HL-60 (cell line): ENCODE measurements at regions not wholly inside any gene's neighbourhood (a gene's known extent, or its start where the extent isn't known, plus 50 kb on each side); places are given as distances from the start of the nearest gene placed in this dataset.

ENCODE experiments used
- DNase-seq, 2 experiments: peaks; one replicate each; pipeline ENCODE4 v3.0.0-alpha.2; 2010 to 2020; ENCODE audit warnings: low read depth in 1 of 2, low spot score in 1 of 2
- H3K27ac ChIP-seq: fragments of 250-450 bp; sonication (Bioruptor Pico); replicated peaks from 2 replicates; pipeline ENCODE4 v1.5.1; 2020; ENCODE audit warnings: mild to moderate bottlenecking, moderate library complexity
- H3K27me3 ChIP-seq: fragments of 250-450 bp; sonication (Bioruptor Pico); 2 replicates; pipeline ENCODE4 v1.5.1; 2021; ENCODE audit warnings: mild to moderate bottlenecking, moderate library complexity; ENCODE audit not compliant: insufficient read depth, poor library complexity, severe bottlenecking
- H3K4me3 ChIP-seq: replicated peaks from 2 replicates; pipeline ENCODE4 v1.5.1; 2011; ENCODE audit warnings: mild to moderate bottlenecking, control low read depth, low read length; ENCODE audit not compliant: insufficient read depth
- GABPA ChIP-seq: IDR thresholded peaks from 2 replicates; pipeline ENCODE4 v1.6.1; 2012; ENCODE audit warnings: low read depth
- POLR2AphosphoS5 ChIP-seq: IDR thresholded peaks from 2 replicates; pipeline ENCODE4 v1.6.1; 2012; ENCODE audit warnings: low read depth
- SPI1 ChIP-seq: IDR thresholded peaks from 2 replicates; pipeline ENCODE4 v1.6.1; 2012; ENCODE audit warnings: low read depth, mild to moderate bottlenecking, borderline replicate concordance
- TF ChIP-seq, protein P1 (sequence below): IDR thresholded peaks from 2 replicates; pipeline ENCODE4 v1.6.1; 2012; ENCODE audit warnings: low read depth; ENCODE audit not compliant: insufficient replicate concordance
- TF ChIP-seq, protein P2 (sequence below): IDR thresholded peaks from one replicate; pipeline ENCODE4 v1.5.1; 2011; ENCODE audit warnings: low read length, control low read depth, inconsistent platforms; ENCODE audit not compliant: insufficient read depth

DNA sequence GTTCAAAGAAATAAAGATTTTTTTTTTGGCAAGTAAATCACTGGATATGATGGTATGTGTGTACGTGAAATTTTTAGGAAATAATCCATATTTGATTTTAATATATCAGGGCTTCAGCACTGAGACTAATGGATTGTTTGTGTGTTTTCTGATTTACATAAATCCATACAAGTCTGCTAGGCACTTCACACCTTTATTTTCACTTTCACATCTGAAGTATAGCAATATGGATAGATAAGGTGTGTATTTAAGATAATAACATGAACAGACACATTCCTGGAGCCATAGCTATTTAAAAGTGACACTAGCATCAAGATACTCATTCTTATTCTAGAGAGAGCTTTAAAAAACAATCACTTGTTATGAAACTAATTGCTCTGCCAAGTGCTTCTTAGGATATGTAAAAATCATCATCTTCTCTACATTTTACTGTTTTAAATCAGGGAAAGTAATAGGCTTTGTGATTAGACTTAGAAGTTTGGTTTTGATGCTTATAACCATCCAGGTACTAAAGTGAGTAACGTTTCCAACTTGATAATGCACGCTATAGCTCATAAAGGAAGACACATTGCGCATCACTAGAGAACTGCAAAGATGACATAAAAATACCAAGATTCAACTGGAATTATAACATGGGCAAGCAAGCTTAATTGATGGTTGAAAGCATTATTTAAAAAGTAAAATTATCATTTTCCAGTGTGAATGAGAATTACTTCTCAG, 208.9 kb downstream of the ZEB2 start:
- no peak overlapping the region for H3K4me3 ChIP-seq
- no peaks in the 10 kb centered on the region for H3K27me3 ChIP-seq
- no peak for DNase-seq
- TF ChIP-seq, protein P1, sequence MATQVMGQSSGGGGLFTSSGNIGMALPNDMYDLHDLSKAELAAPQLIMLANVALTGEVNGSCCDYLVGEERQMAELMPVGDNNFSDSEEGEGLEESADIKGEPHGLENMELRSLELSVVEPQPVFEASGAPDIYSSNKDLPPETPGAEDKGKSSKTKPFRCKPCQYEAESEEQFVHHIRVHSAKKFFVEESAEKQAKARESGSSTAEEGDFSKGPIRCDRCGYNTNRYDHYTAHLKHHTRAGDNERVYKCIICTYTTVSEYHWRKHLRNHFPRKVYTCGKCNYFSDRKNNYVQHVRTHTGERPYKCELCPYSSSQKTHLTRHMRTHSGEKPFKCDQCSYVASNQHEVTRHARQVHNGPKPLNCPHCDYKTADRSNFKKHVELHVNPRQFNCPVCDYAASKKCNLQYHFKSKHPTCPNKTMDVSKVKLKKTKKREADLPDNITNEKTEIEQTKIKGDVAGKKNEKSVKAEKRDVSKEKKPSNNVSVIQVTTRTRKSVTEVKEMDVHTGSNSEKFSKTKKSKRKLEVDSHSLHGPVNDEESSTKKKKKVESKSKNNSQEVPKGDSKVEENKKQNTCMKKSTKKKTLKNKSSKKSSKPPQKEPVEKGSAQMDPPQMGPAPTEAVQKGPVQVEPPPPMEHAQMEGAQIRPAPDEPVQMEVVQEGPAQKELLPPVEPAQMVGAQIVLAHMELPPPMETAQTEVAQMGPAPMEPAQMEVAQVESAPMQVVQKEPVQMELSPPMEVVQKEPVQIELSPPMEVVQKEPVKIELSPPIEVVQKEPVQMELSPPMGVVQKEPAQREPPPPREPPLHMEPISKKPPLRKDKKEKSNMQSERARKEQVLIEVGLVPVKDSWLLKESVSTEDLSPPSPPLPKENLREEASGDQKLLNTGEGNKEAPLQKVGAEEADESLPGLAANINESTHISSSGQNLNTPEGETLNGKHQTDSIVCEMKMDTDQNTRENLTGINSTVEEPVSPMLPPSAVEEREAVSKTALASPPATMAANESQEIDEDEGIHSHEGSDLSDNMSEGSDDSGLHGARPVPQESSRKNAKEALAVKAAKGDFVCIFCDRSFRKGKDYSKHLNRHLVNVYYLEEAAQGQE, result no peak
- no peak for TF ChIP-seq GABPA
- no peak overlapping the region for H3K27ac ChIP-seq

DNA sequence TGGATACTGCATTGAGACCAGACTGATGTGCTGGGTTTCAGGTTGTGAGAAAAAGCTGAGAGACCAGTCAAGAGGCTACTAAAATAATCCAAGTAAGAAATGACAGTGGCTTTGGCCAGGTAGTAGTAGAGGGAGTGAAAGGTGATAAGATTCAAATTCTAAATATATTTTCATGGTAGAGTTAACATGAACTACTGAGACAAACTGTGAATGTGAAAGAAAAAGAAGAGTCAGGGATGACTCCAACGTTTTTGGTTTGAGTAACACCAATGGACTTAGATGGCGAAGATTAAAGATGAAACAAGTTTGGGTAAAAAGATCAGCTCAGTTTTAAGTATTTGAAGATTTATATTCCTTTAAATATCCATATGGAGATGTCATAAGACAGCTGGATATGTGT, 209.4 kb downstream of the ZEB2 start:
- Histone ChIP-seq H3K27me3 (no peaks in the 10 kb centered on the region), H3K27ac (no peak overlapping the region), H3K4me3 (no peak overlapping the region)
- TF ChIP-seq SPI1 (no peak), POLR2AphosphoS5 (no peak)
- TF ChIP-seq, protein P2, sequence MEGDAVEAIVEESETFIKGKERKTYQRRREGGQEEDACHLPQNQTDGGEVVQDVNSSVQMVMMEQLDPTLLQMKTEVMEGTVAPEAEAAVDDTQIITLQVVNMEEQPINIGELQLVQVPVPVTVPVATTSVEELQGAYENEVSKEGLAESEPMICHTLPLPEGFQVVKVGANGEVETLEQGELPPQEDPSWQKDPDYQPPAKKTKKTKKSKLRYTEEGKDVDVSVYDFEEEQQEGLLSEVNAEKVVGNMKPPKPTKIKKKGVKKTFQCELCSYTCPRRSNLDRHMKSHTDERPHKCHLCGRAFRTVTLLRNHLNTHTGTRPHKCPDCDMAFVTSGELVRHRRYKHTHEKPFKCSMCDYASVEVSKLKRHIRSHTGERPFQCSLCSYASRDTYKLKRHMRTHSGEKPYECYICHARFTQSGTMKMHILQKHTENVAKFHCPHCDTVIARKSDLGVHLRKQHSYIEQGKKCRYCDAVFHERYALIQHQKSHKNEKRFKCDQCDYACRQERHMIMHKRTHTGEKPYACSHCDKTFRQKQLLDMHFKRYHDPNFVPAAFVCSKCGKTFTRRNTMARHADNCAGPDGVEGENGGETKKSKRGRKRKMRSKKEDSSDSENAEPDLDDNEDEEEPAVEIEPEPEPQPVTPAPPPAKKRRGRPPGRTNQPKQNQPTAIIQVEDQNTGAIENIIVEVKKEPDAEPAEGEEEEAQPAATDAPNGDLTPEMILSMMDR, result no peak
- no peak for DNase-seq

DNA sequence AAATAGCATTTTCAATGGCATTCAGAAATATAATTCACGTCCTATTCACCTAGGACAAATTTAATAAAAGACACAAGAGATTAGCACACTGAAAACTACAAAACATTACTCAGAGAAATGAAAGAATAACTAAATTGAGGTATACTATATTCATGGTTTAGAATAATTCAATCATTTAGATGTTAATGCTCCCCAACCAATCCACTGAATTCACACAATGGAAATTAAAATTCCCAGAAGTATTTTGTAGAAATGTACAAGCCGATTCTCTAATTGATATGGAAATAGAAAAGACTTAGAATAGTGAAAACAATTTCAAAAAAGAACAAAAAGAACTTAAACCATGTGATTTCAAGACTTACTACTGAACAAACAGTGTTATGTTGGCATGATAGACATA, 212.2 kb downstream of the ZEB2 start:
- Histone ChIP-seq H3K27ac (no peak overlapping the region), H3K27me3 (no peaks in the 10 kb centered on the region), H3K4me3 (no peak overlapping the region)
- TF ChIP-seq SPI1 (no peak), GABPA (no peak), POLR2AphosphoS5 (no peak)
- TF ChIP-seq, protein P1, result no peak
- TF ChIP-seq, protein P2, result no peak
- DNase-seq, result no peak

DNA sequence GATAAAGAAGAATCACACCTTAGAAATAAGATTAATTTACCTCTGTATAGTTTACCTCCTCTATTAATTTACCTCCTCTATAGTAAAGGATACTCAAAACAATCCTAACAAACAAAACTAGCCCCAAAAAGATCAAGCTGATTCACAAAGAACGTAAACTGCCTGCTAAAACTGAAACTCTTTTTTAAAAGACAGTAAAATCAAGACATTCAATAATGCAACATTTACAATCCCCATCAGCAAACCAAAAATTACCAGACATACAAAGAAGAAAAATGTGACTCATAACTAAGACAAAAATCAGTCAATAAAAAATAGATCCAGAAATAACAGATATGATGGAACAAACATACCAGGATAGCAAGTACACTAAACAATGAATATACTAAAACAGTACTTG, 215.7 kb downstream of the ZEB2 start:
- H3K27me3 ChIP-seq, result no peaks in the 10 kb centered on the region
- H3K27ac ChIP-seq, result no peak overlapping the region
- no peak for DNase-seq
- no peak overlapping the region for H3K4me3 ChIP-seq
- no peak for TF ChIP-seq GABPA
- TF ChIP-seq, protein P2, result no peak
